IMR-90 (cell line): ENCODE measurements at regions not wholly inside any gene's neighbourhood (a gene's known extent, or its start where the extent isn't known, plus 50 kb on each side); places are given as distances from the start of the nearest gene placed in this dataset.

ENCODE experiments used
- ATAC-seq: fragments of 200-7000 bp; cut with Tn5 transposase; 2 replicates; pipeline ENCODE4 v1.9.1; 2020; ENCODE audit warnings: low read depth, mild to moderate bottlenecking, moderate library complexity
- BruUV-seq: library from RNA; stranded (reverse); fragments of 400-500 nt; replicated peaks from 2 replicates; lab custom pipeline; 2021; lab: Mats Ljungman, UMichigan
- CTCF ChIA-PET: fragments of 300-600 bp; formaldehyde crosslinking; extraction: SDS; loops from one replicate; lab custom pipeline; 2021; ENCODE audit warnings: antibody characterized with exemption; lab: Yijun Ruan, JAX
- POLR2A ChIA-PET: fragments of 300-600 bp; sonication (Branson Sonifier 250); formaldehyde crosslinking; loops from one replicate; lab custom pipeline; 2022; ENCODE audit warnings: antibody characterized with exemption; ENCODE audit not compliant: unreplicated experiment; lab: Charles Lee
- DNase-seq: peaks from one replicate; pipeline ENCODE4 v3.0.0; 2013
- H2AFZ ChIP-seq: replicated peaks from 2 replicates; pipeline ENCODE3; 2013; ENCODE audit warnings: low read length, mild to moderate bottlenecking; ENCODE audit not compliant: poor library complexity
- H2AK5ac ChIP-seq: 2 replicates; pipeline ENCODE4 v1.6.1; 2013; ENCODE audit warnings: low read depth, low read length, inconsistent platforms
- H2AK9ac ChIP-seq: replicated peaks from 2 replicates; pipeline ENCODE3; 2013; ENCODE audit warnings: mild to moderate bottlenecking, low read depth, low read length, moderate library complexity; ENCODE audit not compliant: poor library complexity
- H2BK120ac ChIP-seq: 2 replicates; pipeline ENCODE4 v1.6.1; 2013; ENCODE audit warnings: low read depth, low read length, inconsistent platforms
- H2BK15ac ChIP-seq: 3 replicates; pipeline ENCODE4 v1.6.1; 2013; ENCODE audit warnings: low read depth, low read length, inconsistent platforms
- H2BK20ac ChIP-seq: 2 replicates; pipeline ENCODE4 v1.6.1; 2013; ENCODE audit warnings: low read depth, mild to moderate bottlenecking, inconsistent platforms, low read length, moderate library complexity
- H2BK5ac ChIP-seq: 2 replicates; pipeline ENCODE4 v1.6.1; 2013; ENCODE audit warnings: mild to moderate bottlenecking, low read depth, low read length, inconsistent platforms; ENCODE audit not compliant: poor library complexity, severe bottlenecking
- H3K14ac ChIP-seq: replicated peaks from 2 replicates; pipeline ENCODE4 v1.6.1; 2013; ENCODE audit warnings: low read depth, low read length, inconsistent platforms
- H3K18ac ChIP-seq: 2 replicates; pipeline ENCODE4 v1.6.1; 2013; ENCODE audit warnings: low read depth, low read length, control low read depth
- H3K23ac ChIP-seq: 2 replicates; pipeline ENCODE4 v1.6.1; 2013; ENCODE audit warnings: low read depth, low read length, inconsistent platforms
- H3K27ac ChIP-seq: 2 replicates; pipeline ENCODE4 v1.5.1; 2013; ENCODE audit warnings: mild to moderate bottlenecking, control low read depth, low read length; ENCODE audit not compliant: insufficient read depth
- H3K27me3 ChIP-seq: 2 replicates; pipeline ENCODE4 v1.6.1; 2013; ENCODE audit warnings: low read length; ENCODE audit not compliant: control insufficient read depth, insufficient read depth
- H3K36me3 ChIP-seq: 2 replicates; pipeline ENCODE4 v1.6.1; 2013; ENCODE audit warnings: low read length, mixed read lengths; ENCODE audit not compliant: control insufficient read depth, insufficient read depth
- H3K4ac ChIP-seq: 2 replicates; pipeline ENCODE4 v1.6.1; 2013; ENCODE audit warnings: low read depth, low read length, inconsistent platforms
- H3K4me1 ChIP-seq: 2 replicates; pipeline ENCODE4 v1.6.1; 2013; ENCODE audit warnings: low read length, mixed read lengths; ENCODE audit not compliant: control insufficient read depth, insufficient read depth
- H3K4me2 ChIP-seq: 2 replicates; pipeline ENCODE4 v1.6.1; 2013; ENCODE audit warnings: low read depth, mild to moderate bottlenecking, control low read depth, low read length, moderate library complexity
- H3K4me3 ChIP-seq: 2 replicates; pipeline ENCODE4 v1.5.1; 2013; ENCODE audit warnings: low read depth, mild to moderate bottlenecking, control low read depth, low read length, moderate library complexity; ENCODE audit not compliant: insufficient read depth
- H3K56ac ChIP-seq: 2 replicates; pipeline ENCODE4 v1.6.1; 2013; ENCODE audit warnings: low read length, inconsistent platforms; ENCODE audit not compliant: insufficient read depth; ENCODE audit errors: extremely low read depth
- H3K79me1 ChIP-seq, 2 experiments: 2 replicates each; pipeline ENCODE4 v1.6.1; 2013; ENCODE audit warnings: low read length in 2 of 2, inconsistent platforms in 1 of 2, low read depth in 1 of 2
- H3K9ac ChIP-seq: 2 replicates; pipeline ENCODE4 v1.6.1; 2013; ENCODE audit warnings: low read depth, low read length, control low read depth
- H3K9me1 ChIP-seq: 2 replicates; pipeline ENCODE4 v1.6.1; 2013; ENCODE audit warnings: low read length, inconsistent platforms; ENCODE audit not compliant: insufficient read depth
- H3K9me3 ChIP-seq: 2 replicates; pipeline ENCODE4 v1.6.1; 2013; ENCODE audit warnings: low read length; ENCODE audit not compliant: control insufficient read depth, insufficient read depth
- H4K20me1 ChIP-seq: 2 replicates; pipeline ENCODE4 v1.6.1; 2013; ENCODE audit warnings: low read length, inconsistent platforms; ENCODE audit not compliant: insufficient read depth
- H4K5ac ChIP-seq: 2 replicates; pipeline ENCODE4 v1.6.1; 2013; ENCODE audit warnings: mild to moderate bottlenecking, low read depth, low read length, control low read depth
- H4K8ac ChIP-seq, 2 experiments: 2 replicates each; pipeline ENCODE4 v1.6.1; 2013; ENCODE audit warnings: low read depth in 2 of 2, low read length in 2 of 2, control low read depth in 1 of 2, inconsistent platforms in 1 of 2
- H4K91ac ChIP-seq: 2 replicates; pipeline ENCODE4 v1.6.1; 2013; ENCODE audit warnings: low read depth, low read length, inconsistent platforms; ENCODE audit not compliant: insufficient read depth
- BHLHE40 ChIP-seq: fragments of 150-350 bp; IDR thresholded peaks from 2 replicates; pipeline ENCODE4 v1.6.1; 2016; ENCODE audit warnings: mild to moderate bottlenecking, low read depth, low read length
- CEBPB ChIP-seq: IDR thresholded peaks from 2 replicates; pipeline ENCODE4 v1.6.1; 2012; ENCODE audit warnings: low read depth, low read length, improper control_type of control experiment
- CHD1 ChIP-seq: IDR thresholded peaks from 2 replicates; pipeline ENCODE4 v1.6.1; 2012; ENCODE audit warnings: low read depth, low read length, improper control_type of control experiment
- ELK1 ChIP-seq: fragments of 150-350 bp; IDR thresholded peaks from 2 replicates; pipeline ENCODE4 v1.6.1; 2016; ENCODE audit warnings: low read depth, mild to moderate bottlenecking, low read length, moderate library complexity, borderline replicate concordance
- FOS ChIP-seq: fragments of 150-350 bp; IDR thresholded peaks from 2 replicates; pipeline ENCODE4 v1.6.1; 2016; ENCODE audit warnings: low read depth, low read length
- MAFK ChIP-seq: IDR thresholded peaks from 2 replicates; pipeline ENCODE4 v1.6.1; 2012; ENCODE audit warnings: low read depth, low read length, improper control_type of control experiment
- MAZ ChIP-seq: IDR thresholded peaks from 2 replicates; pipeline ENCODE4 v1.6.1; 2012; ENCODE audit warnings: low read depth, mild to moderate bottlenecking, low read length, improper control_type of control experiment, moderate library complexity, borderline replicate concordance
- MXI1 ChIP-seq: IDR thresholded peaks from 2 replicates; pipeline ENCODE4 v1.6.1; 2012; ENCODE audit warnings: low read depth, mild to moderate bottlenecking, low read length, moderate library complexity, borderline replicate concordance
- NFE2L2 ChIP-seq: fragments of 150-350 bp; IDR thresholded peaks from 2 replicates; pipeline ENCODE4 v1.6.1; 2016; ENCODE audit warnings: low read depth, mild to moderate bottlenecking, low read length
- POLR2A ChIP-seq: IDR thresholded peaks from 2 replicates; pipeline ENCODE4 v1.6.1; 2012; ENCODE audit warnings: mild to moderate bottlenecking, low read depth, low read length
- RAD21 ChIP-seq: IDR thresholded peaks from 2 replicates; pipeline ENCODE4 v1.6.1; 2012; ENCODE audit warnings: low read length, improper control_type of control experiment
- RFX5 ChIP-seq: IDR thresholded peaks from 2 replicates; pipeline ENCODE4 v1.8.0; 2012; ENCODE audit warnings: low read depth, mild to moderate bottlenecking, low read length, moderate library complexity
- USF2 ChIP-seq: fragments of 150-350 bp; IDR thresholded peaks from 2 replicates; pipeline ENCODE4 v1.6.1; 2017; ENCODE audit warnings: mild to moderate bottlenecking, antibody characterized with exemption, low read length, low read depth
- whole genome bisulfite sequencing, 2 experiments: methylation state at CpG; one replicate each; pipeline versions ENCODE4 v1.1.5 to v1.1.7; 2013; ENCODE audit warnings: missing lambda C conversion rate in 2 of 2; ENCODE audit not compliant: insufficient read length in 1 of 2; ENCODE audit errors: extremely low coverage in 2 of 2; 5-methylcytosine and 5-hydroxymethylcytosine counted together
- dilution Hi-C: fragments of 300-500 bp; cut with HindIII; formaldehyde crosslinking; loops from one replicate; pipeline ENCODE4 v1.14.3; 2018; ENCODE audit warnings: low sequenced_read_pairs; ENCODE audit not compliant: unreplicated experiment
- in situ Hi-C: fragments of 300-500 bp; cut with MboI; formaldehyde crosslinking; loops from 3 replicates; pipeline ENCODE4 v1.14.3; 2019; ENCODE audit warnings: low sequenced_read_pairs, inconsistent platforms, mixed read lengths
- intact Hi-C: fragments of 100-400 bp; cut with micrococcal nuclease; formaldehyde crosslinking; loops from 2 replicates; pipeline ENCODE4 v1.10.0; 2022

GRCh38 chr3:3665546-3665945 is 133.7 kb upstream of the LRRN1 start:
- H3K4me1 ChIP-seq: no peaks in the 10 kb centered on the region
- H2BK20ac ChIP-seq: no peak overlapping the region
- H3K4me3 ChIP-seq: no peak overlapping the region
- H3K27ac ChIP-seq: no peak overlapping the region; the same call in 1 of the 2 replicates
- no peaks in the 10 kb centered on the region for H3K9me1 ChIP-seq
- no peaks in the 10 kb centered on the region for H3K79me1 ChIP-seq
- no peak overlapping the region for H3K4me2 ChIP-seq
- ATAC-seq (no peak), DNase-seq (no peak)
- H4K91ac ChIP-seq: no peak overlapping the region
- H4K8ac ChIP-seq: no peak overlapping the region
- BruUV-seq: no TSS peak
- H3K4ac ChIP-seq: no peak overlapping the region
- no peak overlapping the region for H2AFZ ChIP-seq
- ChIA-PET CTCF (no interaction called here), POLR2A (no interaction called here)
- no peak for TF ChIP-seq MXI1
- TF ChIP-seq RAD21: no peak
- no peak for TF ChIP-seq BHLHE40
- TF ChIP-seq USF2: no peak
- no peak for TF ChIP-seq CHD1
- TF ChIP-seq NFE2L2: no peak
- TF ChIP-seq MAZ: no peak
- no peak for TF ChIP-seq POLR2A
- TF ChIP-seq MAFK: no peak
- TF ChIP-seq ELK1: no peak
- no peak for TF ChIP-seq FOS
- no peak for TF ChIP-seq RFX5
- no peak for TF ChIP-seq CEBPB
- no peak overlapping the region for H2BK5ac ChIP-seq
- H3K9me3 ChIP-seq: peaks cover 19% of the 10 kb centered on the region
- intact Hi-C loops (no loop called here), dilution Hi-C loops (no loop called here), in situ Hi-C loops (no loop called here)
- no peak overlapping the region for H3K23ac ChIP-seq
- H2BK15ac ChIP-seq: no peak overlapping the region
- no peak overlapping the region for H2BK120ac ChIP-seq
- H3K27me3 ChIP-seq: no peaks in the 10 kb centered on the region
- H4K20me1 ChIP-seq: no peaks in the 10 kb centered on the region
- H4K5ac ChIP-seq: no peak overlapping the region
- no peak overlapping the region for H3K56ac ChIP-seq
- no peak overlapping the region for H2AK5ac ChIP-seq
- H3K18ac ChIP-seq: no peak overlapping the region
- no peak overlapping the region for H2AK9ac ChIP-seq
- H3K36me3 ChIP-seq: no peaks in the 10 kb centered on the region
- H3K14ac ChIP-seq: no peak overlapping the region
- 17% methylated on average over 1 of the region's 2 CpGs; no CpG with 5 or more reads in 1 of the 2 experiments for WGBS, 2 experiments
- no peak overlapping the region for H3K9ac ChIP-seq
